Loucy (cell line): ENCODE measurements at regions not wholly inside any gene's neighbourhood (a gene's known extent, or its start where the extent isn't known, plus 50 kb on each side); places are given as distances from the start of the nearest gene placed in this dataset.

Source experiments
- H2AFZ ChIP-seq: fragments of 200-600 bp; sonication (generic); 2 replicates; pipeline ENCODE4 v1.6.0; 2016; ENCODE audit warnings: antibody characterized with exemption, mild to moderate bottlenecking, low read length, moderate library complexity
- H3F3A ChIP-seq: fragments of 200-600 bp; 2 replicates; pipeline ENCODE4 v1.6.0; 2016; ENCODE audit warnings: antibody characterized with exemption, low read depth, mild to moderate bottlenecking
- H3K27me3 ChIP-seq: fragments of 200-600 bp; sonication (generic); 2 replicates; pipeline ENCODE4 v1.6.1; 2014; ENCODE audit warnings: low read length, mild to moderate bottlenecking; ENCODE audit not compliant: insufficient read depth, poor library complexity, severe bottlenecking
- H3K36me3 ChIP-seq: fragments of 200-600 bp; sonication (generic); 2 replicates; pipeline ENCODE4 v1.6.1; 2016; ENCODE audit warnings: low read length; ENCODE audit not compliant: insufficient read depth
- H3K4me1 ChIP-seq: fragments of 200-600 bp; sonication (generic); 2 replicates; pipeline ENCODE4 v1.5.1; 2014; ENCODE audit warnings: low read length, mild to moderate bottlenecking; ENCODE audit not compliant: insufficient read depth, poor library complexity, severe bottlenecking
- H3K4me2 ChIP-seq: fragments of 200-600 bp; sonication (generic); 2 replicates; pipeline ENCODE4 v1.6.0; 2014; ENCODE audit warnings: antibody characterized with exemption, low read length, low read depth, mild to moderate bottlenecking; ENCODE audit not compliant: poor library complexity, severe bottlenecking
- H3K4me3 ChIP-seq: fragments of 200-600 bp; sonication (generic); 2 replicates; pipeline ENCODE4 v1.5.1; 2014; ENCODE audit warnings: low read length, mild to moderate bottlenecking, mixed read lengths; ENCODE audit not compliant: poor library complexity, severe bottlenecking
- H3K79me2 ChIP-seq: fragments of 200-600 bp; sonication (generic); 2 replicates; pipeline ENCODE4 v1.6.1; 2014; ENCODE audit warnings: low read length; ENCODE audit not compliant: insufficient read depth
- H3K9ac ChIP-seq: fragments of 200-600 bp; sonication (generic); 2 replicates; pipeline ENCODE4 v1.6.0; 2014; ENCODE audit warnings: mild to moderate bottlenecking, low read depth, low read length, moderate library complexity; ENCODE audit not compliant: poor library complexity, severe bottlenecking
- H3K9me2 ChIP-seq: fragments of 200-600 bp; sonication (generic); replicated peaks from 2 replicates; pipeline ENCODE4 v1.6.1; 2016; ENCODE audit warnings: low read depth, low read length, mixed read lengths
- H3K9me3 ChIP-seq: fragments of 200-600 bp; sonication (generic); 2 replicates; pipeline ENCODE4 v1.6.1; 2014; ENCODE audit warnings: mild to moderate bottlenecking, antibody characterized with exemption, low read length, low read depth; ENCODE audit not compliant: insufficient read depth
- H4K20me1 ChIP-seq: fragments of 200-600 bp; sonication (generic); 2 replicates; pipeline ENCODE4 v1.6.0; 2014; ENCODE audit warnings: antibody characterized with exemption, low read length, mild to moderate bottlenecking; ENCODE audit not compliant: insufficient read depth, poor library complexity, severe bottlenecking
- CTCF ChIP-seq: fragments of 200-600 bp; sonication (generic); conservative IDR thresholded peaks from 2 replicates; pipeline ENCODE4 v1.5.1; 2014; ENCODE audit warnings: mild to moderate bottlenecking, antibody characterized with exemption, low read length
- EZH2phosphoT487 ChIP-seq: fragments of 200-600 bp; IDR thresholded peaks from 2 replicates; pipeline ENCODE4 v1.6.1; 2018; ENCODE audit warnings: antibody characterized with exemption, mild to moderate bottlenecking, moderate library complexity, borderline replicate concordance

DNA sequence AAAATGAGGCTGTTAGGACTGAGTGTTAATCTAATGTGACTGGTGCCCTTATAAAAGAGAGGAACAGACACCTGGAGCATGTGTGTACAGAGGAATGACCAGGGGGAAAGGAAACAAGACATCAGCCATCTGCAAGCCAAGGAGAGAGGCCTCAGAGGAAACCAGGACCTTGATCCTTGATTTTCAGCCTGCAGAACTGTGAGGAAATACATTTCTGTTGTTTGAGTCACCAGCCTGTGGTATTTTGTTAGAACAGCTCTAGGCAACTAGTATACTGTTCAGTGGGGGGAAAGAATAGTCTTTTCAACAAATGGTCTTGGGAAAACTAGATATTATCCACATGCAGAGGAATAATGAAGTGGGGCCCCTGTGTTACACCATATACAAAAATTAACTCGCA lies 80.6 kb downstream of the CCR1 start:
- Histone ChIP-seq H3F3A (no peaks in the 10 kb centered on the region), H3K27me3 (no peaks in the 10 kb centered on the region), H2AFZ (no peak overlapping the region), H3K9me2 (no peaks in the 10 kb centered on the region), H3K9ac (no peak overlapping the region), H3K4me3 (no peak overlapping the region), H3K4me2 (no peak overlapping the region), H3K9me3 (no peaks in the 10 kb centered on the region), H3K79me2 (no peaks in the 10 kb centered on the region), H4K20me1 (no peaks in the 10 kb centered on the region), H3K4me1 (no peaks in the 10 kb centered on the region), H3K36me3 (no peaks in the 10 kb centered on the region)
- TF ChIP-seq EZH2phosphoT487 (no peak), CTCF (no peak)

DNA sequence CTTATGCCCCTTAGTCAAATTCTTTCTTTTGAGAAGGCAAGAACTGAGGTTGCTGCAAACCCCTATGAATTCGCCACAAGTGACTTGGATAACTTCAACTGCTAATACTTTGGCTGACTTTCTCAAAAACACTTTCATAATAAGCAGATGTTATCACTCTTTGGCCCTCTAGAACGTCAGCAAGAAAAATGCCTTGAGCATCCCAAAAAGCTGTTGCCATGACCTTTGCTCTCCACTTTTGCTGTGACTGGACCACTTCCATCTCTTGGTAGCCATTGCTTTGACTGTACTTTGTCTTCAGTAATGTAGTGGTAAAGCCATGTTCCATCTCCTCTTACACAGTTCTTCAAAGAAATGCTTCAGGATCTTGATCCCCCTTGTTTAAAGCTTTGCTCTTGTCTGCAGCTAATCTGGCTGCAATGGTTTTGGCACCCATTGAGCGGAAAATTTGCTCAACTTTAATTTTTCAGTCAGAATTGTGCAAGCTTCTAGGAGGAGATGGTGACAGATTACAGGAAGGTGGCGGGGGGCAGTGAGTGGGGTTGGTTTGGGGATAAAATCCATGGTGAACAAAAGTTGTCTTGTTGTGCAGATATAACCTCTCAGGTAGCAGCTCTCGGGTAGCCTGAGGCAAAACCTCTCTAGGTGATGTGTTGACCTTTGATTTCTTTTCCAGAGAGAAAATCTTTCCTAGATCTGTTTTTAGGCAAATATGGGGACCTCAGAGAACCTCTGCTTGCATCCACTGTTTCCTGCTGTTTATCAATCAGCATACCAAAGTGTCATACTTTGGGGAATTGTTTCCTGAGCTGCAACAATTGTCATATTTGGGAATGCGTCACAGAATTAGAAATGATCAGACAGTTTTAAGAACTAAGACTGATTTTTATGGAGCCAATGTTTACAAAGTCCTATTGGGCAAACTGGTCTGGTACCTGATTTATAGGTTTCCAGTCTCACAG lies 83.6 kb downstream of the CCR1 start:
- Histone ChIP-seq H3K36me3 (no peaks in the 10 kb centered on the region), H3K4me3 (no peak overlapping the region), H3K4me2 (no peak overlapping the region), H3K4me1 (no peaks in the 10 kb centered on the region), H3K9ac (no peak overlapping the region), H3K9me2 (no peaks in the 10 kb centered on the region), H3K9me3 (no peaks in the 10 kb centered on the region), H3F3A (no peaks in the 10 kb centered on the region), H3K27me3 (no peaks in the 10 kb centered on the region), H4K20me1 (no peaks in the 10 kb centered on the region), H2AFZ (no peak overlapping the region), H3K79me2 (no peaks in the 10 kb centered on the region)
- TF ChIP-seq CTCF (no peak), EZH2phosphoT487 (no peak)

- no peaks in the 10 kb centered on the region for H3F3A ChIP-seq
- H3K4me2 ChIP-seq = no peak overlapping the region
- H3K27me3 ChIP-seq = no peaks in the 10 kb centered on the region
- H3K79me2 ChIP-seq = no peaks in the 10 kb centered on the region
- no peaks in the 10 kb centered on the region for H3K9me3 ChIP-seq
- H3K9ac ChIP-seq = no peak overlapping the region
- H3K36me3 ChIP-seq = no peaks in the 10 kb centered on the region
- H2AFZ ChIP-seq = no peak overlapping the region
- no peaks in the 10 kb centered on the region for H4K20me1 ChIP-seq
- TF ChIP-seq EZH2phosphoT487 = no peak
- no peak for TF ChIP-seq CTCF
- no peaks in the 10 kb centered on the region for H3K4me1 ChIP-seq
- H3K4me3 ChIP-seq = no peak overlapping the region
- H3K9me2 ChIP-seq = no peaks in the 10 kb centered on the region
Observed at GRCh38 chr3:46123646-46124045, 84.5 kb downstream of the CCR1 start.
